KMS-11 (cell line): ENCODE measurements at regions not wholly inside any gene's neighbourhood (a gene's known extent, or its start where the extent isn't known, plus 50 kb on each side); places are given as distances from the start of the nearest gene placed in this dataset.

ENCODE experiments used
- H2AFZ ChIP-seq: fragments of 200-600 bp; sonication (generic); 2 replicates; pipeline ENCODE4 v1.6.1; 2016; ENCODE audit warnings: antibody characterized with exemption, mixed run types, low read depth
- H3K27ac ChIP-seq: fragments of 200-600 bp; sonication (generic); 2 replicates; pipeline ENCODE4 v1.6.1; 2016; ENCODE audit warnings: mild to moderate bottlenecking, mixed run types
- H3K27me3 ChIP-seq: fragments of 200-600 bp; sonication (generic); 2 replicates; pipeline ENCODE4 v1.6.1; 2017; ENCODE audit warnings: mild to moderate bottlenecking, low read depth, mixed run types, moderate library complexity; ENCODE audit not compliant: insufficient read depth
- H3K36me3 ChIP-seq: fragments of 200-600 bp; sonication (generic); 2 replicates; pipeline ENCODE4 v1.6.1; 2017; ENCODE audit warnings: mild to moderate bottlenecking, mixed run types; ENCODE audit not compliant: insufficient read depth
- H3K4me1 ChIP-seq: fragments of 200-600 bp; sonication (generic); 2 replicates; pipeline ENCODE4 v1.6.1; 2016; ENCODE audit warnings: mild to moderate bottlenecking, low read depth, mixed run types; ENCODE audit not compliant: poor library complexity, severe bottlenecking
- H3K4me2 ChIP-seq: fragments of 200-600 bp; sonication (generic); 2 replicates; pipeline ENCODE4 v1.7.0; 2016; ENCODE audit warnings: mild to moderate bottlenecking, mixed run types
- H3K4me3 ChIP-seq: fragments of 200-600 bp; sonication (generic); IDR thresholded peaks from 2 replicates; pipeline ENCODE4 v1.6.1; 2017; ENCODE audit warnings: low read depth, low read length, mixed read lengths; ENCODE audit not compliant: insufficient read depth
- H3K79me2 ChIP-seq: fragments of 200-600 bp; sonication (generic); 2 replicates; pipeline ENCODE4 v1.6.1; 2016; ENCODE audit warnings: low read depth, mixed run types; ENCODE audit not compliant: insufficient read depth
- H3K9ac ChIP-seq: fragments of 200-600 bp; sonication (generic); 2 replicates; pipeline ENCODE4 v1.6.1; 2016; ENCODE audit warnings: mild to moderate bottlenecking, mixed run types
- H4K20me1 ChIP-seq: fragments of 200-600 bp; sonication (generic); 2 replicates; pipeline ENCODE4 v1.6.1; 2016; ENCODE audit warnings: mild to moderate bottlenecking, mixed run types; ENCODE audit not compliant: insufficient read depth
- CTCF ChIP-seq: fragments of 200-600 bp; sonication (generic); conservative IDR thresholded peaks from 2 replicates; pipeline ENCODE4 v1.6.1; 2017; ENCODE audit warnings: low read depth, mild to moderate bottlenecking, antibody characterized with exemption, low read length, moderate library complexity, mixed read lengths

GRCh38 chr2:240343548-240343947 lies 91.9 kb upstream of the GPC1 start:
- no peak overlapping the region for H2AFZ ChIP-seq
- no peak overlapping the region for H3K27ac ChIP-seq
- no peaks in the 10 kb centered on the region for H3K36me3 ChIP-seq
- no peak overlapping the region for H3K4me3 ChIP-seq
- H3K27me3 ChIP-seq: peaks cover 3% of the 10 kb centered on the region; the same call in 1 of the 2 replicates
- no peak overlapping the region for H3K9ac ChIP-seq
- no peaks in the 10 kb centered on the region for H4K20me1 ChIP-seq
- H3K4me1 ChIP-seq: no peaks in the 10 kb centered on the region
- TF ChIP-seq CTCF: no peak
- H3K4me2 ChIP-seq: no peak overlapping the region
- no peaks in the 10 kb centered on the region for H3K79me2 ChIP-seq

GRCh38 chr2:240344904-240345303 lies 90.6 kb upstream of the GPC1 start:
- Histone ChIP-seq H2AFZ (no peak overlapping the region), H3K4me3 (no peak overlapping the region), H4K20me1 (no peaks in the 10 kb centered on the region), H3K36me3 (no peaks in the 10 kb centered on the region), H3K79me2 (no peaks in the 10 kb centered on the region), H3K4me1 (no peaks in the 10 kb centered on the region), H3K27me3 (peaks cover 7% of the 10 kb centered on the region; the same call in 1 of the 2 replicates), H3K4me2 (no peak overlapping the region), H3K27ac (no peak overlapping the region), H3K9ac (no peak overlapping the region)
- TF ChIP-seq CTCF: no peak

GRCh38 chr2:240346015-240346752 lies 89.3 kb upstream of the GPC1 start:
- no peak overlapping the region for H3K27ac ChIP-seq
- no peaks in the 10 kb centered on the region for H3K4me1 ChIP-seq
- H3K4me2 ChIP-seq: no peak overlapping the region
- H3K9ac ChIP-seq: no peak overlapping the region
- H3K79me2 ChIP-seq: no peaks in the 10 kb centered on the region
- no peak overlapping the region for H3K4me3 ChIP-seq
- TF ChIP-seq CTCF: no peak
- no peaks in the 10 kb centered on the region for H4K20me1 ChIP-seq
- H3K27me3 ChIP-seq: peaks cover 7% of the 10 kb centered on the region; the same call in 1 of the 2 replicates
- no peaks in the 10 kb centered on the region for H3K36me3 ChIP-seq
- H2AFZ ChIP-seq: no peak overlapping the region

- H2AFZ ChIP-seq: no peak overlapping the region
- no peak overlapping the region for H3K4me3 ChIP-seq
- H3K9ac ChIP-seq: no peak overlapping the region
- no peaks in the 10 kb centered on the region for H3K79me2 ChIP-seq
- no peaks in the 10 kb centered on the region for H3K4me1 ChIP-seq
- no peaks in the 10 kb centered on the region for H3K36me3 ChIP-seq
- TF ChIP-seq CTCF: no peak
- peaks cover 7% of the 10 kb centered on the region; the same call in 1 of the 2 replicates for H3K27me3 ChIP-seq
- H3K4me2 ChIP-seq: no peak overlapping the region
- no peak overlapping the region for H3K27ac ChIP-seq
- no peaks in the 10 kb centered on the region for H4K20me1 ChIP-seq
Measured at GRCh38 chr2:240346753-240347372, 88.6 kb upstream of the GPC1 start.
